NB4 (cell line): ENCODE measurements at regions not wholly inside any gene's neighbourhood (a gene's known extent, or its start where the extent isn't known, plus 50 kb on each side); places are given as distances from the start of the nearest gene placed in this dataset.

Source experiments
- MYC ChIP-seq: IDR thresholded peaks from 2 replicates; pipeline ENCODE4 v1.6.1; 2011; ENCODE audit warnings: low read depth, low read length
- POLR2A ChIP-seq: IDR thresholded peaks from 2 replicates; pipeline ENCODE4 v1.6.1; 2011; ENCODE audit warnings: mild to moderate bottlenecking; ENCODE audit not compliant: insufficient read length; ENCODE audit errors: extremely low read depth
- TF ChIP-seq, protein P1 (sequence below): IDR thresholded peaks from one replicate; pipeline ENCODE4 v1.5.1; 2012; ENCODE audit warnings: low read depth, low read length
- TF ChIP-seq, protein P2 (sequence below): IDR thresholded peaks from 2 replicates; pipeline ENCODE4 v1.6.1; 2011; ENCODE audit warnings: low read depth, low read length

DNA sequence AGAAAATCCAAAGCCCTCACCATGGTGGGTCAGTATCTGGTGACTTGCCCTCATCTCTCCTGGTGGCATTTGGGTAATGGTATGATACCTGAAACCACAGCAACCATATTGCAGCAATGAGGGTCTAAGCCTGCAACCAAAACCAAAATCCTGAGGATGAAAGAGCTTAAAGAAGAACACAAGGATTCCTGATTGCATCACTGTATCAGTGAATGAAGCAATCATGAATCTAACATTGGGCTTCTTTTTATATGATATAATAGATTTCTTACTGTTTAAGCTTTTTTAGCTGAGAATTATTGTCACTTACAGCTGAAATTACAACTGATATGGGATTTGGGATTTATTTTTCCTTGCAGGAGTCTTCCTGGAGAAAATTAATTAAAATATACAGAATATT, 269.9 kb downstream of the MEF2C start:
- TF ChIP-seq, protein P1, sequence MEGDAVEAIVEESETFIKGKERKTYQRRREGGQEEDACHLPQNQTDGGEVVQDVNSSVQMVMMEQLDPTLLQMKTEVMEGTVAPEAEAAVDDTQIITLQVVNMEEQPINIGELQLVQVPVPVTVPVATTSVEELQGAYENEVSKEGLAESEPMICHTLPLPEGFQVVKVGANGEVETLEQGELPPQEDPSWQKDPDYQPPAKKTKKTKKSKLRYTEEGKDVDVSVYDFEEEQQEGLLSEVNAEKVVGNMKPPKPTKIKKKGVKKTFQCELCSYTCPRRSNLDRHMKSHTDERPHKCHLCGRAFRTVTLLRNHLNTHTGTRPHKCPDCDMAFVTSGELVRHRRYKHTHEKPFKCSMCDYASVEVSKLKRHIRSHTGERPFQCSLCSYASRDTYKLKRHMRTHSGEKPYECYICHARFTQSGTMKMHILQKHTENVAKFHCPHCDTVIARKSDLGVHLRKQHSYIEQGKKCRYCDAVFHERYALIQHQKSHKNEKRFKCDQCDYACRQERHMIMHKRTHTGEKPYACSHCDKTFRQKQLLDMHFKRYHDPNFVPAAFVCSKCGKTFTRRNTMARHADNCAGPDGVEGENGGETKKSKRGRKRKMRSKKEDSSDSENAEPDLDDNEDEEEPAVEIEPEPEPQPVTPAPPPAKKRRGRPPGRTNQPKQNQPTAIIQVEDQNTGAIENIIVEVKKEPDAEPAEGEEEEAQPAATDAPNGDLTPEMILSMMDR = no peak
- no peak for TF ChIP-seq POLR2A
- TF ChIP-seq, protein P2, sequence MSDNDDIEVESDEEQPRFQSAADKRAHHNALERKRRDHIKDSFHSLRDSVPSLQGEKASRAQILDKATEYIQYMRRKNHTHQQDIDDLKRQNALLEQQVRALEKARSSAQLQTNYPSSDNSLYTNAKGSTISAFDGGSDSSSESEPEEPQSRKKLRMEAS = no peak
- TF ChIP-seq MYC = no peak
